Keratinocyte (primary cell): ENCODE measurements at regions not wholly inside any gene's neighbourhood (a gene's known extent, or its start where the extent isn't known, plus 50 kb on each side); places are given as distances from the start of the nearest gene placed in this dataset.

Source experiments
- CTCF ChIP-seq, 3 experiments: IDR thresholded peaks in 1 of 3; conservative IDR thresholded peaks in 1 of 3; optimal IDR thresholded peaks in 1 of 3; 2 replicates in 2 of 3; 3 replicates in 1 of 3; pipeline versions ENCODE3 to v1.5.1; 2011; ENCODE audit warnings: low read length in 3 of 3, mild to moderate bottlenecking in 3 of 3, moderate library complexity in 2 of 3, control low read depth in 1 of 3, inconsistent platforms in 1 of 3; ENCODE audit not compliant: insufficient read depth in 2 of 3; ENCODE audit errors: extremely low read depth in 1 of 3
- EZH2 ChIP-seq: IDR thresholded peaks from one replicate; pipeline ENCODE4 v1.6.1; 2012; ENCODE audit warnings: inconsistent platforms, mild to moderate bottlenecking, low read length, moderate library complexity

DNA sequence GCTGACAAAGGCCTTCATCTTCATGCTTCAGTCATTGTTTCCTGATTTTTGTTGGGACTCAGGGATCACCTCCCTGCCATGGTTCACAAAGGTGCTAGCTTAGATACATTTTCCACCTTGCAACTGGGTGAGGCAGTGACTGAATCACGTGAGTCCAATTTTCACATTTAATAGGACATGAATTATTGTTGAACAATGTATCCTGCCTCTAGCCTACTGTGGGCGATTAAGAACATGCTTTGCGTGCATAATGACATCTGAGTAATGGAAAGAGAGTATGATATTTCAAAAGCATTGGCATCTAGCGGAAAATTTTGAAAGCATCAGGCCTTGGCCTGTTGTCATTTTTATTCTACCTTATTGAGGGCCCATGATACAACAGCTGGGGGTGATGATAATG lies 199.2 kb upstream of the JAG1 start:
- TF ChIP-seq CTCF (optimal IDR thresholded peaks at IDR 0.05 in 1 of 3, IDR thresholded peaks at IDR 0.05 in 1 of 3, conservative IDR thresholded peaks at IDR 0.05 in 1 of 3; ENCODE audit: extremely low read depth in 1 of 3, insufficient read depth in 2 of 3, low read length in 3 of 3): no peak
- TF ChIP-seq EZH2: no peak
